ENCODE measurements at regions not wholly inside any gene's neighbourhood (a gene's known extent, or its start where the extent isn't known, plus 50 kb on each side); places are given as distances from the start of the nearest gene placed in this dataset.

GRCh38 chr12:89103831-89104230 lies 248.5 kb downstream of the DUSP6 start:
- no peak for DNase-seq (ENCODE audit: low read depth in 2 of 2)

- no peak for DNase-seq (ENCODE audit: low read depth in 2 of 2)
Observed at GRCh38 chr12:89101440-89101839, 250.9 kb downstream of the DUSP6 start.

GRCh38 chr12:89098441-89099112 lies 253.7 kb downstream of the DUSP6 start:
- no peak for DNase-seq (ENCODE audit: low read depth in 2 of 2)

DNA sequence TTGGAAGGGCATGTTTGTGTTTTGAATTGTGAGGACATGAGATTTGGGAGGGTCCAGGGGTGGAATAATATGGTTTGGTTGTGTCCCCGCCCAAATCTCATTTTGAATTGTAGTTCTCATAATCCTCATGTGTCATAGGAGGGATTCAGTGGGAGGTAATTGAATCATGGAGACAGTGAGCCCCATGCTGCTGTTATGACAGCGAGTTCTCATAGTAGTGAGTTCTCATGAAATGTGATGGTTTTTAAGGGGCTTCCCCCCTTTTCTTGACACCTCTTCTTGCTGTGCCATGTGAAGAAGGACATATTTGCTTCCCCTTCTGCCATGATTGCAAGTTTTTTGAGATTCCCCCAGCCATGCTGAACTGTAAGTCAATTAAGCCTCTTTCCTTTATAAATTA lies 260.0 kb downstream of the DUSP6 start:
- DNase-seq (ENCODE audit: low read depth in 2 of 2): no peak

- DNase-seq (ENCODE audit: low read depth in 2 of 2): no peak
Observed at GRCh38 chr12:89091293-89091841, 260.9 kb downstream of the DUSP6 start.

GRCh38 chr12:89089264-89089663 lies 263.0 kb downstream of the DUSP6 start:
- no peak for DNase-seq (ENCODE audit: low read depth in 2 of 2)

DNA sequence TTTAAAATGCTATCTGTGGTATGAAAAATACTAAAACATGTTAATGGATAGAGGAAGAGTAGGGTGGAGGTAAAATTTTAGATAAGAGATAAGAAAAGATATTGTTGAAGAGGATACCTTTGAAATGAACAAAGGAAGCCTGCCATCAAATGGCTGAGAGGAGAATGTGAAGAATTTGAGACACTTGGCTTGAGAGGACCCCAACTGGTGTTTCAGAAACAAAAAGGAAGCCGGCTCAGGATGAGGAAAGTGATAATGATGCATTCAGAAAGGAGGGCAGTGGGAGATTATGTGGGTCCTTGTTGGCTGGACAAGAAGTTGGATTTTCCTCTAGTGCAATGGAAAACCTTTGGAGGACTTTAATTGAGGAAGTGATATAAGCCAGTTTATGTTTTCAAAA lies 264.4 kb downstream of the DUSP6 start:
- no peak for DNase-seq (ENCODE audit: low read depth in 2 of 2)

DNA sequence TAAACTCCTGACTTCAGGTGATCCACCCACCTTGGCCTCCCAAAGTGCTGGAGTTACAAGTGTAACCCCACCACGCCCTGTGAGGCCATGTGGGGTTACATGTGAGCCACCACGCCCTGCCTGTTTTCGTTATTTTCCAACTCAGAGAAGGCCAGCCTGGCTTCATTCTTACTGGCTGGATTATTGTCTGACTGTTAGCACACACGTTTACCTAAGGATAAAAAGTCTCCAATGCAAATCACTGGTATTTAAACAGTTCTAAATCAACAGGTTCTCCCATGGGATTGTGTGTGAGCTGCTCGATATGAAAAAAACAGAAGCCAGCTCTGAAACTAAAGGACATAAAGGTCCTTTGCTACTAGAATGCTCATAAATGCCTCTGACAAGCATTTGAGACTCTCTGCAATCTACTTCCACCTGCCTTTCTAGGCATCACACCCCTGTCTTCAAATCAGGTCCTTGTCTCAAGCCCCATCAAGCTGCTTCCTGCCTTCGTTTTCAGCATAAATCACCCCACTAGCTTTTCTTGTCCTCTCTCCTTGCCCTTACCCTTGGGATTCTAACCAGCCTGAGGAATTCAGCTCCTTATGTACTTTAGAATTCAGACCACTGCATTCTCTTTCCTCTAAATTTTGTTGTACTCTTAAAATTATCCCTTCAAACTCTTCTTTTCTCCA lies 265.0 kb downstream of the DUSP6 start:
- DNase-seq (ENCODE audit: low read depth in 2 of 2): no peak

DNA sequence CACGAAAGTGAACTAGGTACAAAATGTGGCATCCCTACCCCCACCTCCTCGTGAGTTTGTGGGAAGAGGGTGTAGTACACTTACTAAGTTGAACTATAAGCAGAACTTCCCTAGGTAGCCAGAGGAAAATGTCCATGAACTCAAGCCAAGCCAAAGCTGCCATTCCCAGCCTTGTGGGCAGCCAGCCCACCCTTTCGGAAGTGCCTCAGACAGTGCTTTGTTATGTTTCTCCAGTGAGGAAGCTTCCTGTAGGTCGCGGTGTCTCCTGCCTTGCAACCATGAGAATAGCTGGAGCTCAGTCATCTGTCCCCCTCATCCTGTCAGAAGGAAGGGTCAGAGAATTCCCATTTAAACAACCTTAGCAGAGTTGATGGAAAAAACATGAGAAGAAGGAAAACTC lies 266.9 kb downstream of the DUSP6 start:
- no peak for DNase-seq (ENCODE audit: low read depth in 2 of 2)

- DNase-seq (ENCODE audit: low read depth in 2 of 2): peak in 1 of 2 experiments; percentile 52
Observed at GRCh38 chr12:89084751-89085150, 267.6 kb downstream of the DUSP6 start.

- DNase-seq (ENCODE audit: low read depth in 2 of 2): no peak
Observed at GRCh38 chr12:89083491-89083890, 268.8 kb downstream of the DUSP6 start.

DNA sequence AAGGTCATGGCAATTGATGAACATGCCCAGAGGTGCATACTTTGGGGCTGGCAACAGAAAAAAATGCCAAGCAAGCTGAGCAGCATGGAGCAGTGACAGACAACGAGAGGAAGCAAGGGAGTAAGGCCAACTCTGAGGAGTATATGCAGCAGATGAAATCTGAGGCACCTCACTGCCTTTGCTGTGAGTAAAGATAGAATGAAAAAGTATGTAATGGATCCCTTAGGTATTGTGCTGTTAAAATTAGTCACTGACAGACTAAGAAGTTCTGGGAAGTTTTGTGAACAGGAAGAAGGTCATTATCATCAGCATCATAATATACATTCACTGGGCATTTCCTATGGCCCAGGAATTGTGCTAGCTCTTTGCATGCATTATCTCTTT lies 269.9 kb downstream of the DUSP6 start:
- DNase-seq (ENCODE audit: low read depth in 2 of 2): no peak

GRCh38 chr12:89081719-89082369 lies 270.5 kb downstream of the DUSP6 start:
- no peak for DNase-seq (ENCODE audit: low read depth in 2 of 2)

GRCh38 chr12:89080793-89081465 lies 271.4 kb downstream of the DUSP6 start:
- DNase-seq (ENCODE audit: low read depth in 2 of 2): no peak

GRCh38 chr12:89075880-89076540 lies 276.3 kb downstream of the DUSP6 start:
- DNase-seq (ENCODE audit: low read depth in 2 of 2): peak in 1 of 2 experiments; percentile 44

DNA sequence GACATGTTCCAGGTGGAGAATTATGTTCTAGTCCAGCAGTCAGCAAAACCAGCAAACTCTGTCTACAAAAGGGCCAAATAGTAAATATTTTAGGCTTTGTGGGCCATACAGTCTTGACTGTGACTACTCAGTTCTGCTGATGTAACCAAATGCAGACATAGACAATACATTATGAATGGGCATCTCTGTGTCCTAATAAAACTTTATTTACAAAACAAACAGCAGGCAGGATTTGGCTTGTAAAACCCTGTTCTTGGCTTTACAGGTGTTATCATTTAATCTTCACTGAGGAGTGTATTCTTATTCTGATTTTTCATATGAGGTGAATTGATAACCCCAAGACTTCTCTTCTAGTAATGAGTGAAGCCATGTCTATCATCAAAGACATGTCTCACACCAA lies 278.6 kb downstream of the DUSP6 start:
- no peak for DNase-seq (ENCODE audit: low read depth in 2 of 2)

GRCh38 chr12:89073027-89073398 lies 279.3 kb downstream of the DUSP6 start:
- peak; percentile 51 for DNase-seq (ENCODE audit: low read depth in 2 of 2)

DNA sequence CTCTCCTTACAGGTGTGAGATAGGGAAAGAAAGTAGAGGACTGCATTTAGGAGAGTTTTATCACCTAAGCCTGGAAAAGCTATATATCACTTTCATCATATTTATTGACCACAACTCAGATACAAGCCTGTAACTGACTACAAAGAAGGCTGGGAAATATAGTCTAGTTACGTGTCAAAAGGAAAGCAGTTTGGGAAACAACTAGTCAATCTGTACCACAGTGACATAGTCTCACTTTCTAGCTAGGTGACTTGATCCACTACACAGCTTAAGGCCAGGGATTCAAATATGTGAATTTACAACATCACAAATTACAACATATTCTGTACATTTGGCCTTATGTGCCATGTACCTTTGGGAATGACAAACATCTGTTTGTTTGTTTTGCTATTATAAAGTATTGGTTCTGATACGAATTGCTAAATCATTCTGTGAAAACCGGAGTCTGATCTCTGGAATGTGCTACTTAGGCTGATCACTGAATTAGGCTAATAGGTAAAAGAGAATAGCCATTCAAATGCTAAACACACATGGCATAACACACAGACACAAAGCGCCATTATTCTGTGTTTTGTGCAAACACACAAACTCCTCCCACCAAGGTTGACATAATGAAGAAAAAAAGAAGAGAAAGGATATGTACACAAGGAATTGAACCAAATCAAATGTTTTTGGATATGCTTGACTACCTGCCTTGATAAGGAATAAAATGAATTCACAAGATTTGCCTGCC lies 279.8 kb downstream of the DUSP6 start:
- no peak for DNase-seq (ENCODE audit: low read depth in 2 of 2)

DNA sequence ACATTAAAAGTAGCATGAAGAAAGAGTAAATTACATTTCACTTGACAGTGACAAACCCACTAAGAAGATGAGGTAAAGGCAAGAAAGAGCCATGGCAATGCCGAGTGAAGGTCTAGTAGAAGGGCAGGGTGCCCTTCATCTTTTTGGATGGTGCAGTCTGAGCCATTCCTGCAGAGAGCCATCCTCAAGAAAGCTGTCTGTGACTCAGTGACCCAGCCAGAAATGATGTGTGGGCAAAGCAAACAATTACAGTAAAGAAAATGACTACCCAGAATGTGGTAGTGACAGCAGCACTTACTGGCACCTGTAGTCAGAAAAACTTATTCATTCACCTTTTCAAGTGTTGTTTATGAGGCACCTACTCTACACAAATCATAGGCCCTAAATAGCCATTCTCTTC lies 281.7 kb downstream of the DUSP6 start:
- DNase-seq (ENCODE audit: low read depth in 2 of 2): no peak

DNA sequence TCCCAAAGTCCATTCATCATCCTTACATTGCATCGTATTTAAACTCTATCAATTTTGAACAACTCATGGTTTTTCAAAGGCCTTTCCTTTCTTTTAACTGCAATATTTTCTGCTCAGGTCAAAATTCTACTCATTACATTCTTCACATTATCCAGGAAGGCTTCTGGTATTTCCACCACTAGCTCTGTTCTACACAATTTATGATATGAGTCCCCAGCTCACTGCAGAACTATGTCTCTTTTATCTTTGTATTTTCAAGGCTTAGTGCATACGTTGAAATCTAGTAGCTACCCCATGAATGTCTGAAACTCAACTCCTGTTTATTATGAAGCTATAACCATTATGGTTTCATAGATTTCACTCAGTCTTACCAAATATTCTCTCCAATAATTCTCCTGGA lies 282.9 kb downstream of the DUSP6 start:
- DNase-seq (ENCODE audit: low read depth in 2 of 2): no peak

All from fibroblast of skin of left biceps (primary cell).